Right lobe of liver (tissue), 6 donors: ENCODE measurements at regions not wholly inside any gene's neighbourhood (a gene's known extent, or its start where the extent isn't known, plus 50 kb on each side); places are given as distances from the start of the nearest gene placed in this dataset.

Experiments used
- ATAC-seq, 4 donors: fragments of 200-7000 bp; cut with Tn5 transposase; one replicate each; pipeline ENCODE4 v1.9.1; 2020; ENCODE audit warnings: mild to moderate bottlenecking in 4 of 4, moderate library complexity in 4 of 4
- DNase-seq, 3 donors: peaks; one replicate each; pipeline ENCODE4 v3.0.0-alpha.2; 2020
- H3K27ac ChIP-seq, 3 donors: fragments of 200-600 bp; one replicate each; pipeline ENCODE4 v1.8.0; 2022
- H3K27me3 ChIP-seq, 2 donors: fragments of 200-600 bp; one replicate each; pipeline ENCODE4 v1.8.0; 2022
- H3K36me3 ChIP-seq, 4 donors: fragments of 200-600 bp; sonication (generic) in 1 of 4; one replicate each; pipeline versions ENCODE4 v1.5.1 to v1.8.0; 2017 to 2022; ENCODE audit warnings: control low read depth in 1 of 4
- H3K4me1 ChIP-seq, 4 donors: fragments of 200-600 bp; sonication (generic) in 1 of 4; one replicate each; pipeline versions ENCODE4 v1.5.1 to v1.8.0; 2017 to 2022; ENCODE audit warnings: control low read depth in 1 of 4
- H3K4me3 ChIP-seq, 3 donors: fragments of 200-600 bp; one replicate each; pipeline ENCODE4 v1.8.0; 2022
- H3K9me3 ChIP-seq, 4 donors: fragments of 200-600 bp; sonication (generic) in 1 of 4; one replicate each; pipeline versions ENCODE4 v1.5.1 to v1.8.0; 2017 to 2022; ENCODE audit warnings: control low read depth in 1 of 4
- POLR2A ChIP-seq: fragments of 450-650 bp; IDR thresholded peaks from one replicate; pipeline ENCODE4 v1.6.1; 2017; ENCODE audit warnings: antibody characterized with exemption, mild to moderate bottlenecking
- WGBS: methylation state at CpG from one replicate; pipeline ENCODE4 v1.1.6; 2018; ENCODE audit warnings: low coverage, low lambda C conversion rate; ENCODE audit not compliant: insufficient coverage; ENCODE audit errors: missing lambda C conversion rate; 5-methylcytosine and 5-hydroxymethylcytosine counted together
- intact Hi-C, 2 donors: fragments of 100-400 bp; cut with DNase I; formaldehyde crosslinking; loops; one replicate each; pipeline versions ENCODE4 v1.11.2 to v1.14.1; 2022
- small RNA-seq, 2 experiments: library from RNA; depleted of rRNA; stranded (forward); fragments of <200 nt; gene quantifications; one replicate each; pipeline ENCODE3, GENCODE V24; 2016
- TF ChIP-seq, protein P1 (sequence below), 4 donors: fragments of 200-600 bp in 3 of 4; fragments of 450-650 bp in 1 of 4; IDR thresholded peaks; one replicate each; pipeline versions ENCODE4 v1.5.1 to v1.8.0; 2016 to 2022; ENCODE audit warnings: antibody characterized with exemption in 4 of 4, mild to moderate bottlenecking in 2 of 4
- donor health status: DM: no; HTN: yes; CAD: no.
- donor health status: DM: no; HTN: no; CAD: no.
- donor health status: DM: no; HTN: no; CAD: no.
- donor health status: DM: no; HTN: yes; CAD: no.
- donor health status: DM: no; HTN: yes; CAD: no.

DNA sequence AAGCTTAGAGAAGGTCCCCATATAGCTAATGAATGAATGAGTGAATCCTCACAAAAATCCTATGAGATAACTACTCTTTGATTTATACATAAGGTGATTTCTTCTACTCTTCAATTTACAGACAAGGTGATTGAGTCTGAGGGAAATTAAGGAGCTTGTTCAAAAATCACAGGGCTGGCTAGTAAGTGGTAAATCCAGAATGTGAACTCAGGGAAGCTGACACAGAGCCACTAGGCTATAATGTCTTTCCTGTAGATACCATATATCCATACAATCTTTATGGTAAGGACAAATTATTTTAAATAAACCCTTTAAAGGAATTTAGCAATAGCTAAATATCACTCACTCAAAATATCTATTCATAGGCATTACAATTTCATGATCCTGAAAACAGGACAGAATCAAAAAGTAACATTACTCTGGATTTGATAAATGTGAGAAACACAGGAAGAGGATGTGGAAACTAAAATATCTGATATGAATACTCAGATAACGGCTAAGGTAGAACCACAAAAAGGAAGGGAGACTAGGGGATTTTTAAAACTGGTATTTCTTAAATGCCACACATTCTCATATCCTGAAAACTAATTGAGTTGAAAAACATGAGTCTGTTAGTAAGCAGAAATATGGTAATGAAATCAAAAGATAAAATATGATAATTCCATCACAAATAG lies 108.2 kb downstream of the NBPF12 start:
- Histone ChIP-seq H3K9me3 (no peaks in the 10 kb centered on the region), H3K4me1 (no peaks in the 10 kb centered on the region), H3K27me3 (no peaks in the 10 kb centered on the region), H3K27ac (no peak overlapping the region), H3K36me3 (no peaks in the 10 kb centered on the region), H3K4me3 (no peak overlapping the region)
- TF ChIP-seq, protein P1, sequence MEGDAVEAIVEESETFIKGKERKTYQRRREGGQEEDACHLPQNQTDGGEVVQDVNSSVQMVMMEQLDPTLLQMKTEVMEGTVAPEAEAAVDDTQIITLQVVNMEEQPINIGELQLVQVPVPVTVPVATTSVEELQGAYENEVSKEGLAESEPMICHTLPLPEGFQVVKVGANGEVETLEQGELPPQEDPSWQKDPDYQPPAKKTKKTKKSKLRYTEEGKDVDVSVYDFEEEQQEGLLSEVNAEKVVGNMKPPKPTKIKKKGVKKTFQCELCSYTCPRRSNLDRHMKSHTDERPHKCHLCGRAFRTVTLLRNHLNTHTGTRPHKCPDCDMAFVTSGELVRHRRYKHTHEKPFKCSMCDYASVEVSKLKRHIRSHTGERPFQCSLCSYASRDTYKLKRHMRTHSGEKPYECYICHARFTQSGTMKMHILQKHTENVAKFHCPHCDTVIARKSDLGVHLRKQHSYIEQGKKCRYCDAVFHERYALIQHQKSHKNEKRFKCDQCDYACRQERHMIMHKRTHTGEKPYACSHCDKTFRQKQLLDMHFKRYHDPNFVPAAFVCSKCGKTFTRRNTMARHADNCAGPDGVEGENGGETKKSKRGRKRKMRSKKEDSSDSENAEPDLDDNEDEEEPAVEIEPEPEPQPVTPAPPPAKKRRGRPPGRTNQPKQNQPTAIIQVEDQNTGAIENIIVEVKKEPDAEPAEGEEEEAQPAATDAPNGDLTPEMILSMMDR (IDR thresholded peaks at IDR 0.05): no peak
- TF ChIP-seq POLR2A: no peak
- DNase-seq (no peak), ATAC-seq (no peak)
- WGBS: 60% methylated on average over 1 of the region's 1 CpG
- intact Hi-C loops: no loop called here

Small RNA genes lying in the stretch of these regions (small RNA-seq; reads per million reads assigned to genes)
- gene RNU1-151P: 0 reads per million in 2 experiments
